ENCODE measurements at regions not wholly inside any gene's neighbourhood (a gene's known extent, or its start where the extent isn't known, plus 50 kb on each side); places are given as distances from the start of the nearest gene placed in this dataset.

DNA sequence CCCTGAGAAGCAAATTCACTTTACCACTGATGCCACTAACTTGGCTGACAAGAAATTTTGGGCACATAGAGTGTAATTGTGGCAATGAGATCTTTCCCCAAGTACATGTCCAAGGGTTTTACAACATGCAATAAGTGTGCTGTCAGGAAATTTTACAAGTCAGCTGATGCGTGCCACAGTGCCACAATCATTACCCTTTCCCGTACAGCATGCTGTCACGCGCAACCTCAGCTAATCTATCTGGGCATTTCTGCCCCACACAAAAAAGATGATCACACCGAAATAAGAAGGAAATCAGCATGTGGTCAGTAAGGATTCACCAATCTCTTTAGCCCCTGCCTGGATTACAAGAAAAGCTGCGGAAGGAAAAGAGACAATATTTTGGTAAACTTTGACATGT lies 163.6 kb upstream of the PREP start:
- no peaks in the 10 kb centered on the region for H3K27me3 ChIP-seq (ENCODE audit: control insufficient read depth in 2 of 2, insufficient read depth in 2 of 2, low read length in 2 of 2)
- intact Hi-C loops (cut with micrococcal nuclease): no loop called here

DNA sequence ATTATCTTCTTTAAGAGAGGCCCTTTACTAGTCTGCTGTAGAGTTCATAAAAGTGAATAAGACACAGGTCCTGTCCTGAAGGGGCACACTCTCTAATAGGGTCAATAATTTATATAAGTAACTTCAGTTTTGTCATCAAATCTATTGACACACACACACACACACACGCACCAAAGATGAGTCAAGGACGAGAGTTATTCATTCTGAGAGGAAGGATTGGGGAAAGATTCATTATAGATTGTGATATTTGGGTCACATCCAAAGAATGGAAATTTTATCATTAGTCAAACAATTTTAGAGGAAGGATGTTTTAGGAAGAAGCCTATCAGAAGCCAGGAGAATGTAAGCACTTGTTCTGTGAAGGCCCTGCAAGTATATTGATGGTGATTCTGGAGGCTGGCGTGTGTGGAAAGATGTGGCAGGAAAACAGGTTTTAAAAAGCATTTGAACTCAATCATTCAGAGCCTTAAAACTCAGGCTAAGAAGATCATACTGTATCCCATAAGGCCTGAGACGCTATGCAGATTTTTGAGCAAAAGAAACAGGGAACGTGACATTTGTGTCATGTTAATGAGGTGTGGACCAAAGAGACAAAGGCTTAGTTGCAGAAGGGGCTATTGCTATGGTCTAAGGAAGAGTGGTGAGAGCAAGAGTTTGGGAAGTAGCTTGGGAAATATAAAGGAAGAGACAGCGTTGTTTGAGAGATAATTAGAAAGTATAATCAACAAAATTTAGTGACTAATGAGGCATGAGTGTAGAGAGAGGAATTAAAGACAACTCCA lies 161.4 kb upstream of the PREP start:
- Histone ChIP-seq H3K4me2 (replicated peaks; ENCODE audit: extremely low read depth, low read length, poor library complexity, severe bottlenecking) (no peak overlapping the region), H3K79me2 (ENCODE audit: insufficient read depth, low read length) (no peaks in the 10 kb centered on the region), H3K27me3 (ENCODE audit: control insufficient read depth in 2 of 2, insufficient read depth in 2 of 2, low read length in 2 of 2) (no peaks in the 10 kb centered on the region), H3K4me1 (ENCODE audit: control insufficient read depth in 1 of 2, insufficient read depth in 2 of 2, low read length in 2 of 2) (peaks cover 11 to 19% of the 10 kb centered on the region in 2 donors), H3K27ac (ENCODE audit: low read depth in 1 of 2, low read length in 2 of 2) (no peak overlapping the region), H3K36me3 (replicated peaks in 1 of 2; ENCODE audit: control insufficient read depth in 1 of 2, insufficient read depth in 2 of 2, low read length in 2 of 2) (no peaks in the 10 kb centered on the region), H4K20me1 (ENCODE audit: insufficient read depth, low read length) (no peaks in the 10 kb centered on the region), H3K9ac (ENCODE audit: insufficient read depth, low read length, poor library complexity, severe bottlenecking) (no peak overlapping the region), H3K9me3 (replicated peaks in 1 of 2; ENCODE audit: control insufficient read depth in 1 of 2, insufficient read depth in 1 of 2, low read length in 2 of 2) (peaks cover 3 to 4% of the 10 kb centered on the region in 2 donors), H3K4me3 (replicated peaks in 1 of 3; ENCODE audit: low read depth in 2 of 3, low read length in 3 of 3) (no peak overlapping the region), H2AFZ (ENCODE audit: insufficient read depth, low read depth, low read length, poor library complexity, severe bottlenecking) (no peak overlapping the region)
- Mint-ChIP-seq H3K4me1 (peaks cover 15% of the 10 kb centered on the region), H3K4me3 (no peak overlapping the region), H3K27me3 (ENCODE audit: low read depth in 3 of 3) (peaks cover 0 to 2% (median 0%) of the 10 kb centered on the region in 3 donors), H3K9me3 (peaks cover 9 to 20% (median 14%) of the 10 kb centered on the region in 7 donors), H3K36me3 (no peaks in the 10 kb centered on the region), H3K27ac (no peak overlapping the region)
- WGBS (ENCODE audit: insufficient coverage): 97% methylated on average over 3 of the region's 6 CpGs
- intact Hi-C loops (cut with micrococcal nuclease): no loop called here
- TF ChIP-seq, protein P1, sequence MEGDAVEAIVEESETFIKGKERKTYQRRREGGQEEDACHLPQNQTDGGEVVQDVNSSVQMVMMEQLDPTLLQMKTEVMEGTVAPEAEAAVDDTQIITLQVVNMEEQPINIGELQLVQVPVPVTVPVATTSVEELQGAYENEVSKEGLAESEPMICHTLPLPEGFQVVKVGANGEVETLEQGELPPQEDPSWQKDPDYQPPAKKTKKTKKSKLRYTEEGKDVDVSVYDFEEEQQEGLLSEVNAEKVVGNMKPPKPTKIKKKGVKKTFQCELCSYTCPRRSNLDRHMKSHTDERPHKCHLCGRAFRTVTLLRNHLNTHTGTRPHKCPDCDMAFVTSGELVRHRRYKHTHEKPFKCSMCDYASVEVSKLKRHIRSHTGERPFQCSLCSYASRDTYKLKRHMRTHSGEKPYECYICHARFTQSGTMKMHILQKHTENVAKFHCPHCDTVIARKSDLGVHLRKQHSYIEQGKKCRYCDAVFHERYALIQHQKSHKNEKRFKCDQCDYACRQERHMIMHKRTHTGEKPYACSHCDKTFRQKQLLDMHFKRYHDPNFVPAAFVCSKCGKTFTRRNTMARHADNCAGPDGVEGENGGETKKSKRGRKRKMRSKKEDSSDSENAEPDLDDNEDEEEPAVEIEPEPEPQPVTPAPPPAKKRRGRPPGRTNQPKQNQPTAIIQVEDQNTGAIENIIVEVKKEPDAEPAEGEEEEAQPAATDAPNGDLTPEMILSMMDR (IDR thresholded peaks at IDR 0.05): no peak
- DNase-seq: no peak

More for the DNA sequence above, 163.6 kb upstream of the PREP start:
- Histone ChIP-seq H3K4me2 (replicated peaks; ENCODE audit: extremely low read depth, low read length, poor library complexity, severe bottlenecking) (no peak overlapping the region), H3K4me3 (replicated peaks in 1 of 3; ENCODE audit: low read depth in 2 of 3, low read length in 3 of 3) (no peak overlapping the region), H3K9ac (ENCODE audit: insufficient read depth, low read length, poor library complexity, severe bottlenecking) (no peak overlapping the region), H2AFZ (ENCODE audit: insufficient read depth, low read depth, low read length, poor library complexity, severe bottlenecking) (no peak overlapping the region), H3K79me2 (ENCODE audit: insufficient read depth, low read length) (no peaks in the 10 kb centered on the region), H3K36me3 (replicated peaks in 1 of 2; ENCODE audit: control insufficient read depth in 1 of 2, insufficient read depth in 2 of 2, low read length in 2 of 2) (no peaks in the 10 kb centered on the region), H4K20me1 (ENCODE audit: insufficient read depth, low read length) (no peaks in the 10 kb centered on the region), H3K27ac (ENCODE audit: low read depth in 1 of 2, low read length in 2 of 2) (no peak overlapping the region), H3K4me1 (ENCODE audit: control insufficient read depth in 1 of 2, insufficient read depth in 2 of 2, low read length in 2 of 2) (peaks cover 7 to 11% of the 10 kb centered on the region in 2 donors), H3K9me3 (replicated peaks in 1 of 2; ENCODE audit: control insufficient read depth in 1 of 2, insufficient read depth in 1 of 2, low read length in 2 of 2) (peaks cover 3 to 4% of the 10 kb centered on the region in 2 donors)
- Mint-ChIP-seq H3K4me1 (peaks cover 7% of the 10 kb centered on the region), H3K9me3 (peaks cover 8 to 20% (median 14%) of the 10 kb centered on the region in 7 donors), H3K36me3 (no peaks in the 10 kb centered on the region), H3K27ac (no peak overlapping the region), H3K27me3 (ENCODE audit: low read depth in 3 of 3) (peaks cover 0 to 2% (median 0%) of the 10 kb centered on the region in 3 donors), H3K4me3 (no peak overlapping the region)
- DNase-seq: no peak
- TF ChIP-seq, protein P1 (IDR thresholded peaks at IDR 0.05): no peak
- WGBS (ENCODE audit: insufficient coverage): 90% methylated on average over 2 of the region's 6 CpGs
